Progenitor cell of endocrine pancreas (in vitro differentiated cells): ENCODE measurements at regions not wholly inside any gene's neighbourhood (a gene's known extent, or its start where the extent isn't known, plus 50 kb on each side); places are given as distances from the start of the nearest gene placed in this dataset.

Experiments
- DNase-seq: peaks from one replicate; pipeline ENCODE4 v3.0.0; 2021; ENCODE audit warnings: low spot score; ENCODE audit not compliant: unreplicated experiment
- H3K27ac Mint-ChIP-seq: 2 replicates; pipeline ENCODE4 v1.8.0; 2021; ENCODE audit warnings: mild to moderate bottlenecking, moderate library complexity, mixed read lengths
- H3K27me3 Mint-ChIP-seq: 2 replicates; pipeline ENCODE4 v1.8.0; 2021; ENCODE audit warnings: mixed read lengths
- H3K36me3 Mint-ChIP-seq: 2 replicates; pipeline ENCODE4 v1.8.0; 2022; ENCODE audit warnings: mixed read lengths; ENCODE audit not compliant: insufficient read depth
- H3K4me1 Mint-ChIP-seq: 2 replicates; pipeline ENCODE4 v1.8.0; 2021; ENCODE audit warnings: low read depth, mixed read lengths
- H3K4me3 Mint-ChIP-seq: 2 replicates; pipeline ENCODE4 v1.8.0; 2021; ENCODE audit warnings: low read depth, mild to moderate bottlenecking, moderate library complexity, mixed read lengths
- H3K9me3 Mint-ChIP-seq: 2 replicates; pipeline ENCODE4 v1.8.0; 2021; ENCODE audit warnings: low read depth, mixed read lengths
- CTCF ChIP-seq: fragments of 200-600 bp; sonication (generic); IDR thresholded peaks from one replicate; pipeline ENCODE4 v1.5.0; 2021; ENCODE audit warnings: antibody characterized with exemption, mild to moderate bottlenecking; ENCODE audit not compliant: unreplicated experiment

- Mint-ChIP-seq H3K36me3 (no peaks in the 10 kb centered on the region), H3K27me3 (peaks cover 69% of the 10 kb centered on the region), H3K9me3 (no peaks in the 10 kb centered on the region), H3K4me3 (peak overlapping the region; percentile 94), H3K27ac (peak overlapping the region; percentile 53), H3K4me1 (peaks cover 29% of the 10 kb centered on the region)
- peak; percentile 24 for TF ChIP-seq CTCF
- DNase-seq: peak; percentile 16
These were observed 1639.4 kb upstream of the C9orf72 start for GRCh38 chr9:29212397-29213387.

GRCh38 chr9:29213417-29214153, 1640.3 kb upstream of the C9orf72 start, which contains the start of gene LINGO2:
Gene LINGO2, minus strand, starts transcription at chr9:29213601.
- Mint-ChIP-seq H3K36me3 (no peaks in the 10 kb centered on the region), H3K27me3 (peaks cover 71% of the 10 kb centered on the region), H3K27ac (peak within 1 kb of the TSS; percentile 89), H3K4me1 (peaks cover 29% of the 10 kb centered on the region), H3K9me3 (no peaks in the 10 kb centered on the region), H3K4me3 (peak within 1 kb of the TSS; percentile 94)
- no peak for TF ChIP-seq CTCF
- peak; percentile 25 for DNase-seq

GRCh38 chr9:29214154-29214689, 1640.9 kb upstream of the C9orf72 start:
- H3K4me1 Mint-ChIP-seq: peaks cover 29% of the 10 kb centered on the region
- H3K4me3 Mint-ChIP-seq: peak overlapping the region; percentile 94
- H3K27me3 Mint-ChIP-seq: peaks cover 68% of the 10 kb centered on the region
- DNase-seq: peak; percentile 24
- H3K27ac Mint-ChIP-seq: peak overlapping the region; percentile 89
- no peaks in the 10 kb centered on the region for H3K9me3 Mint-ChIP-seq
- H3K36me3 Mint-ChIP-seq: no peaks in the 10 kb centered on the region
- no peak for TF ChIP-seq CTCF

- Mint-ChIP-seq H3K27me3 (peaks cover 66% of the 10 kb centered on the region), H3K4me1 (peaks cover 29% of the 10 kb centered on the region), H3K27ac (peak overlapping the region; percentile 79), H3K4me3 (peak overlapping the region; percentile 94), H3K9me3 (no peaks in the 10 kb centered on the region), H3K36me3 (no peaks in the 10 kb centered on the region)
- no peak for TF ChIP-seq CTCF
- DNase-seq: peak; percentile 15
These were observed 1641.5 kb upstream of the C9orf72 start for GRCh38 chr9:29214690-29215253.

GRCh38 chr9:29217966-29218365, 1644.7 kb upstream of the C9orf72 start:
- H3K27ac Mint-ChIP-seq: no peak overlapping the region
- no peaks in the 10 kb centered on the region for H3K36me3 Mint-ChIP-seq
- no peak for DNase-seq
- H3K9me3 Mint-ChIP-seq: no peaks in the 10 kb centered on the region
- H3K4me3 Mint-ChIP-seq: no peak overlapping the region
- H3K4me1 Mint-ChIP-seq: peaks cover 15% of the 10 kb centered on the region
- no peak for TF ChIP-seq CTCF
- peaks cover 42% of the 10 kb centered on the region for H3K27me3 Mint-ChIP-seq
